Ascending aorta (tissue), 2 donors: ENCODE measurements at regions not wholly inside any gene's neighbourhood (a gene's known extent, or its start where the extent isn't known, plus 50 kb on each side); places are given as distances from the start of the nearest gene placed in this dataset.
A peak's percentile ranks its signal among the peaks of the same experiment; 100 is the strongest.

ENCODE experiments used
- DNase-seq, 2 donors: peaks; one replicate each; pipeline ENCODE4 v3.0.0-alpha.2; 2019; ENCODE audit warnings: low spot score in 2 of 2
- H3K27ac ChIP-seq, 2 donors: fragments of 200-600 bp; sonication (generic); one replicate each; pipeline ENCODE4 v1.5.1; 2016 to 2017; ENCODE audit warnings: mild to moderate bottlenecking in 1 of 2
- H3K27me3 ChIP-seq: fragments of 200-600 bp; sonication (generic); one replicate; pipeline ENCODE4 v1.5.1; 2017
- H3K36me3 ChIP-seq, 2 donors: fragments of 200-600 bp; sonication (generic); one replicate each; pipeline ENCODE4 v1.5.1; 2016
- H3K4me1 ChIP-seq, 2 donors: fragments of 200-600 bp; sonication (generic); one replicate each; pipeline ENCODE4 v1.5.1; 2016 to 2017; ENCODE audit warnings: mild to moderate bottlenecking in 1 of 2
- H3K4me3 ChIP-seq, 2 donors: fragments of 200-600 bp; sonication (generic); one replicate each; pipeline ENCODE4 v1.5.1; 2016 to 2017; ENCODE audit warnings: mild to moderate bottlenecking in 1 of 2
- H3K9me3 ChIP-seq, 2 donors: fragments of 200-600 bp; sonication (generic); one replicate each; pipeline ENCODE4 v1.5.1; 2016
- CTCF ChIP-seq, 3 experiments: fragments of 200-600 bp in 2 of 3; fragments of 450-650 bp in 1 of 3; sonication (generic) in 2 of 3; IDR thresholded peaks; one replicate each; pipeline ENCODE4 v1.5.1; 2016 to 2019; ENCODE audit warnings: antibody characterized with exemption in 3 of 3, mild to moderate bottlenecking in 1 of 3, moderate library complexity in 1 of 3
- intact Hi-C: fragments of 100-400 bp; cut with DNase I; formaldehyde crosslinking; loops from one replicate; pipeline ENCODE4 v1.15.1; 2023

GRCh38 chr11:10637731-10638151 lies 55.8 kb downstream of the IRAG1 start:
- TF ChIP-seq CTCF (IDR thresholded peaks at IDR 0.05): no peak
- intact Hi-C loops: no loop called here
- peak overlapping the region; percentile 88 to 93 for H3K27ac ChIP-seq
- no peak overlapping the region for H3K4me3 ChIP-seq
- no peaks in the 10 kb centered on the region for H3K9me3 ChIP-seq
- peaks cover 28 to 32% of the 10 kb centered on the region in 2 donors for H3K4me1 ChIP-seq
- H3K27me3 ChIP-seq: no peaks in the 10 kb centered on the region
- H3K36me3 ChIP-seq: peaks cover 30 to 48% of the 10 kb centered on the region in 2 donors
- peak in 1 of 2 donors; percentile 60 for DNase-seq

- H3K36me3 ChIP-seq: peaks cover 62 to 70% of the 10 kb centered on the region in 2 donors
- intact Hi-C loops: no loop called here
- H3K4me1 ChIP-seq: peaks cover 5 to 17% of the 10 kb centered on the region in 2 donors
- no peaks in the 10 kb centered on the region for H3K9me3 ChIP-seq
- H3K27ac ChIP-seq: peak overlapping the region in 1 of 2 donors; percentile 2
- no peak overlapping the region for H3K4me3 ChIP-seq
- TF ChIP-seq CTCF (IDR thresholded peaks at IDR 0.05): no peak
- no peak for DNase-seq
- H3K27me3 ChIP-seq: no peaks in the 10 kb centered on the region
Observed at GRCh38 chr11:10634407-10634806, 59.1 kb downstream of the IRAG1 start.

- Histone ChIP-seq H3K4me1 (peaks cover 2 to 7% of the 10 kb centered on the region in 2 donors), H3K27me3 (no peaks in the 10 kb centered on the region), H3K9me3 (no peaks in the 10 kb centered on the region), H3K27ac (peak overlapping the region; percentile 2 to 32), H3K4me3 (no peak overlapping the region), H3K36me3 (peaks cover 74 to 80% of the 10 kb centered on the region in 2 donors)
- DNase-seq: no peak
- TF ChIP-seq CTCF (IDR thresholded peaks at IDR 0.05): no peak
- intact Hi-C loops: no loop called here
Observed at GRCh38 chr11:10633261-10633660, 60.3 kb downstream of the IRAG1 start.

GRCh38 chr11:10632483-10632882 lies 61.1 kb downstream of the IRAG1 start:
- peaks cover 0 to 2% of the 10 kb centered on the region in 2 donors for H3K4me1 ChIP-seq
- peaks cover 80 to 88% of the 10 kb centered on the region in 2 donors for H3K36me3 ChIP-seq
- no peak for DNase-seq
- H3K27ac ChIP-seq: peak overlapping the region; percentile 74 to 82
- TF ChIP-seq CTCF (IDR thresholded peaks at IDR 0.05): no peak
- H3K9me3 ChIP-seq: no peaks in the 10 kb centered on the region
- no peaks in the 10 kb centered on the region for H3K27me3 ChIP-seq
- no peak overlapping the region for H3K4me3 ChIP-seq
- intact Hi-C loops: no loop called here

GRCh38 chr11:10631761-10632160 lies 61.8 kb downstream of the IRAG1 start:
- Histone ChIP-seq H3K4me3 (no peak overlapping the region), H3K4me1 (peaks cover under 1 to 3% of the 10 kb centered on the region in 2 donors), H3K27me3 (no peaks in the 10 kb centered on the region), H3K27ac (peak overlapping the region; percentile 74 to 82), H3K9me3 (no peaks in the 10 kb centered on the region), H3K36me3 (peaks cover 81 to 95% of the 10 kb centered on the region in 2 donors)
- DNase-seq: no peak
- intact Hi-C loops: loop anchor here (2.0 kb wide), 1 partner anchor 15 kb away; no protein-coding TSS in a partner anchor
- TF ChIP-seq CTCF (IDR thresholded peaks at IDR 0.05): no peak
